ENCODE measurements at regions not wholly inside any gene's neighbourhood (a gene's known extent, or its start where the extent isn't known, plus 50 kb on each side); places are given as distances from the start of the nearest gene placed in this dataset.

DNA sequence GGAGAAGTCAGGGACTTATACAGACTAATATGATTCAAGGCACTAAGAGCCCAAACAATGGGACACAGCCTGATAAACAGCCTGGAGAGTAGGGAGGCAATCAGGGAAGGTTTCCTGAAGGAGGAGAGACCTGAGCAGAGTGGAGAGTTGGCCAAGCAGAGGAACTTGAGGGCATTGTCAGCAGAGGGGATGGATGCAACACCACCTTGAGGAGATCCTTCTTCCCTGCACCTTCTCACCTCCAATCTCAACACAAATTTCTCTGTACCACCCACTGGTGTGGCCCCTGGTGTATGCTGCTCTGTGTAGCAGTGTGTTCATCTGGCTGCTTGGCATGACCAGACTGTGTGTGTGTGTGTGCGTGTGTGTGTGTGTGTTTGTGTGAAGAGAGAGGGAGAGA is 146.2 kb downstream of the WDR11 start:
- Histone ChIP-seq H3K9me2 (no peaks in the 10 kb centered on the region), H3K79me2 (ENCODE audit: insufficient read depth) (no peaks in the 10 kb centered on the region), H3K4me1 (ENCODE audit: control insufficient read depth in 1 of 2, insufficient read depth in 2 of 2, low read depth in 1 of 2, low read length in 1 of 2) (no peaks in the 10 kb centered on the region; a peak in 1 of 4 replicates), H3K9ac (no peak overlapping the region), H4K20me1 (ENCODE audit: insufficient read depth) (no peaks in the 10 kb centered on the region), H3K27me3 (ENCODE audit: insufficient read depth) (no peaks in the 10 kb centered on the region), H3K27ac (ENCODE audit: low read depth in 2 of 2, low read length in 1 of 2) (no peak overlapping the region), H2AFZ (ENCODE audit: low read depth) (no peak overlapping the region), H3K36me3 (replicated peaks in 1 of 2; ENCODE audit: control insufficient read depth in 1 of 2, insufficient read depth in 2 of 2, low read length in 1 of 2) (no peaks in the 10 kb centered on the region), H3K4me2 (no peak overlapping the region), H3K4me3 (ENCODE audit: low read depth in 2 of 2, low read length in 1 of 2) (no peak overlapping the region), H3K9me3 (0 out of 2 replicates have a peak, but pooled peaks cover 5% of the 10 kb centered on the region), H3F3A (replicated peaks; ENCODE audit: insufficient read depth) (no peaks in the 10 kb centered on the region)
- TF ChIP-seq, protein P1, sequence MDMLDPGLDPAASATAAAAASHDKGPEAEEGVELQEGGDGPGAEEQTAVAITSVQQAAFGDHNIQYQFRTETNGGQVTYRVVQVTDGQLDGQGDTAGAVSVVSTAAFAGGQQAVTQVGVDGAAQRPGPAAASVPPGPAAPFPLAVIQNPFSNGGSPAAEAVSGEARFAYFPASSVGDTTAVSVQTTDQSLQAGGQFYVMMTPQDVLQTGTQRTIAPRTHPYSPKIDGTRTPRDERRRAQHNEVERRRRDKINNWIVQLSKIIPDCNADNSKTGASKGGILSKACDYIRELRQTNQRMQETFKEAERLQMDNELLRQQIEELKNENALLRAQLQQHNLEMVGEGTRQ (IDR thresholded peaks at IDR 0.05; ENCODE audit: borderline replicate concordance, low read depth, low read length) = no peak
- TF ChIP-seq RXRA (IDR thresholded peaks at IDR 0.05; ENCODE audit: borderline replicate concordance, low read depth) (no peak), CHD2 (IDR thresholded peaks at IDR 0.05; ENCODE audit: low read length, partially characterized antibody) (no peak), ELF1 (IDR thresholded peaks at IDR 0.05) (no peak), TEAD4 (IDR thresholded peaks at IDR 0.05; ENCODE audit: borderline replicate concordance, insufficient read depth) (no peak), EP300 (IDR thresholded peaks at IDR 0.05; ENCODE audit: borderline replicate concordance in 1 of 2, low read depth in 1 of 2, low read length in 1 of 2) (no peak), POLR2AphosphoS5 (IDR thresholded peaks at IDR 0.05; ENCODE audit: low read depth, low read length) (no peak), YY1 (IDR thresholded peaks at IDR 0.05; ENCODE audit: low read depth) (no peak), RFX5 (IDR thresholded peaks at IDR 0.05; ENCODE audit: low read length) (no peak)
- no peak for DNase-seq
- 38% methylated on average over 1 of the region's 1 CpG for WGBS (ENCODE audit: low lambda C conversion rate)
- ChIA-PET CTCF (no interaction called here), POLR2A (no interaction called here)

DNA sequence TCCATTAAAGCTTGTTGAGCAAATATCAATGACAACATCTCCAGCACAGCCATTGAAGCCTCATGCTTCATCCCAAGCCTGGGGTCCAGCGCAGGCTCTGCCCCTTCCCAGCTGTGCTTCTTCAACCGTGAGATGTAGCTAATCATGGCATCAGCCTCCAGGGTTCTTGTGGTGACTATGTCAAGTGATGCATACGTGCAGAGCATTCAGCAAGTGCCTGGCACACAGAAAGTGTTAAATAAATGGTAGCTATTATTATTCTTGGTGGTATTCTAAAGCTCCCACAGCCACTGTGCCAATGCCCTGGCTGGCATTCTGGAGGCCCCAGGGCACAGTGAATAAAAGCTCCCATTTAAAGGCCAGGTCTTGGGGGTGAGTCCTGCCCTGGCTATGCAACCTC is 146.6 kb downstream of the WDR11 start:
- Histone ChIP-seq H3K9ac (no peak overlapping the region), H3F3A (replicated peaks; ENCODE audit: insufficient read depth) (no peaks in the 10 kb centered on the region), H3K27ac (ENCODE audit: low read depth in 2 of 2, low read length in 1 of 2) (no peak overlapping the region), H3K4me1 (ENCODE audit: control insufficient read depth in 1 of 2, insufficient read depth in 2 of 2, low read depth in 1 of 2, low read length in 1 of 2) (no peaks in the 10 kb centered on the region; a peak in 1 of 4 replicates), H3K9me2 (no peaks in the 10 kb centered on the region), H3K36me3 (replicated peaks in 1 of 2; ENCODE audit: control insufficient read depth in 1 of 2, insufficient read depth in 2 of 2, low read length in 1 of 2) (no peaks in the 10 kb centered on the region), H3K27me3 (ENCODE audit: insufficient read depth) (no peaks in the 10 kb centered on the region), H3K4me3 (ENCODE audit: low read depth in 2 of 2, low read length in 1 of 2) (no peak overlapping the region), H3K4me2 (no peak overlapping the region), H4K20me1 (ENCODE audit: insufficient read depth) (no peaks in the 10 kb centered on the region), H2AFZ (ENCODE audit: low read depth) (no peak overlapping the region), H3K79me2 (ENCODE audit: insufficient read depth) (no peaks in the 10 kb centered on the region), H3K9me3 (0 out of 2 replicates have a peak, but pooled peaks cover under 1% of the 10 kb centered on the region)
- ChIA-PET CTCF (no interaction called here), POLR2A (no interaction called here)
- no peak for DNase-seq
- WGBS (ENCODE audit: low lambda C conversion rate) = 4% methylated on average over 3 of the region's 3 CpGs
- TF ChIP-seq RFX5 (IDR thresholded peaks at IDR 0.05; ENCODE audit: low read length) = no peak
- TF ChIP-seq SMC3 (IDR thresholded peaks at IDR 0.05; ENCODE audit: low read depth, low read length) = no peak
- no peak for TF ChIP-seq EP300 (IDR thresholded peaks at IDR 0.05; ENCODE audit: borderline replicate concordance in 1 of 2, low read depth in 1 of 2, low read length in 1 of 2)
- TF ChIP-seq ELF1 (IDR thresholded peaks at IDR 0.05) = no peak
- TF ChIP-seq GABPA (IDR thresholded peaks at IDR 0.05; ENCODE audit: low read depth) = no peak
- TF ChIP-seq RAD21 (IDR thresholded peaks at IDR 0.05; ENCODE audit: low read length) = no peak
- TF ChIP-seq, protein P2, sequence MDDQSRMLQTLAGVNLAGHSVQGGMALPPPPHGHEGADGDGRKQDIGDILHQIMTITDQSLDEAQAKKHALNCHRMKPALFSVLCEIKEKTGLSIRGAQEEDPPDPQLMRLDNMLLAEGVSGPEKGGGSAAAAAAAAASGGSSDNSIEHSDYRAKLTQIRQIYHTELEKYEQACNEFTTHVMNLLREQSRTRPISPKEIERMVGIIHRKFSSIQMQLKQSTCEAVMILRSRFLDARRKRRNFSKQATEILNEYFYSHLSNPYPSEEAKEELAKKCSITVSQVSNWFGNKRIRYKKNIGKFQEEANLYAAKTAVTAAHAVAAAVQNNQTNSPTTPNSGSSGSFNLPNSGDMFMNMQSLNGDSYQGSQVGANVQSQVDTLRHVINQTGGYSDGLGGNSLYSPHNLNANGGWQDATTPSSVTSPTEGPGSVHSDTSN (IDR thresholded peaks at IDR 0.05) = no peak
- no peak for TF ChIP-seq FOXM1 (IDR thresholded peaks at IDR 0.05; ENCODE audit: low read depth)
- TF ChIP-seq JUND (IDR thresholded peaks at IDR 0.05) = no peak

Data from SK-N-SH (cell line).